ENCODE measurements at regions not wholly inside any gene's neighbourhood (a gene's known extent, or its start where the extent isn't known, plus 50 kb on each side); places are given as distances from the start of the nearest gene placed in this dataset.

DNA sequence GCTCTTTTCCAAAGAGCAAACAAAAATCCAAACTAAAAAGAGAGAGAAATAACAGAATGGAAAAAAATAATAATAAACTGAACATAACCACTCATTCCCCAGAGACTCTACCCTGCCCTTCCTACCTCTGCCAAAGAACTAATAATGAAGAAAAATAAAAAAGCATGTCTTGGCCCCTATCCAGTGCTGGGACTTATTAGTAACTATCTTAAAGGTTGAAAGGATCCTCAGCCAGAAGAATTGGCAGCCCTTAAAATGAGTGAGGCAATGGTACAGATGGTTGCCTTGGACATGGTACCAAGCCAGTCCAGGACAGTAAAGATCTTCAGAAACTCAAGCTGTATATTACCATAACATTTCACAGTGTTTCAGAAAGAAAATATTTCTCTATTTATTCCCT lies 279.3 kb downstream of the HACE1 start:
- TF ChIP-seq, protein P1, sequence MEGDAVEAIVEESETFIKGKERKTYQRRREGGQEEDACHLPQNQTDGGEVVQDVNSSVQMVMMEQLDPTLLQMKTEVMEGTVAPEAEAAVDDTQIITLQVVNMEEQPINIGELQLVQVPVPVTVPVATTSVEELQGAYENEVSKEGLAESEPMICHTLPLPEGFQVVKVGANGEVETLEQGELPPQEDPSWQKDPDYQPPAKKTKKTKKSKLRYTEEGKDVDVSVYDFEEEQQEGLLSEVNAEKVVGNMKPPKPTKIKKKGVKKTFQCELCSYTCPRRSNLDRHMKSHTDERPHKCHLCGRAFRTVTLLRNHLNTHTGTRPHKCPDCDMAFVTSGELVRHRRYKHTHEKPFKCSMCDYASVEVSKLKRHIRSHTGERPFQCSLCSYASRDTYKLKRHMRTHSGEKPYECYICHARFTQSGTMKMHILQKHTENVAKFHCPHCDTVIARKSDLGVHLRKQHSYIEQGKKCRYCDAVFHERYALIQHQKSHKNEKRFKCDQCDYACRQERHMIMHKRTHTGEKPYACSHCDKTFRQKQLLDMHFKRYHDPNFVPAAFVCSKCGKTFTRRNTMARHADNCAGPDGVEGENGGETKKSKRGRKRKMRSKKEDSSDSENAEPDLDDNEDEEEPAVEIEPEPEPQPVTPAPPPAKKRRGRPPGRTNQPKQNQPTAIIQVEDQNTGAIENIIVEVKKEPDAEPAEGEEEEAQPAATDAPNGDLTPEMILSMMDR (IDR thresholded peaks at IDR 0.05): no peak
- TF ChIP-seq TCF7L2 (IDR thresholded peaks at IDR 0.05; ENCODE audit: low read depth, low read length): no peak
- TF ChIP-seq, protein P2, sequence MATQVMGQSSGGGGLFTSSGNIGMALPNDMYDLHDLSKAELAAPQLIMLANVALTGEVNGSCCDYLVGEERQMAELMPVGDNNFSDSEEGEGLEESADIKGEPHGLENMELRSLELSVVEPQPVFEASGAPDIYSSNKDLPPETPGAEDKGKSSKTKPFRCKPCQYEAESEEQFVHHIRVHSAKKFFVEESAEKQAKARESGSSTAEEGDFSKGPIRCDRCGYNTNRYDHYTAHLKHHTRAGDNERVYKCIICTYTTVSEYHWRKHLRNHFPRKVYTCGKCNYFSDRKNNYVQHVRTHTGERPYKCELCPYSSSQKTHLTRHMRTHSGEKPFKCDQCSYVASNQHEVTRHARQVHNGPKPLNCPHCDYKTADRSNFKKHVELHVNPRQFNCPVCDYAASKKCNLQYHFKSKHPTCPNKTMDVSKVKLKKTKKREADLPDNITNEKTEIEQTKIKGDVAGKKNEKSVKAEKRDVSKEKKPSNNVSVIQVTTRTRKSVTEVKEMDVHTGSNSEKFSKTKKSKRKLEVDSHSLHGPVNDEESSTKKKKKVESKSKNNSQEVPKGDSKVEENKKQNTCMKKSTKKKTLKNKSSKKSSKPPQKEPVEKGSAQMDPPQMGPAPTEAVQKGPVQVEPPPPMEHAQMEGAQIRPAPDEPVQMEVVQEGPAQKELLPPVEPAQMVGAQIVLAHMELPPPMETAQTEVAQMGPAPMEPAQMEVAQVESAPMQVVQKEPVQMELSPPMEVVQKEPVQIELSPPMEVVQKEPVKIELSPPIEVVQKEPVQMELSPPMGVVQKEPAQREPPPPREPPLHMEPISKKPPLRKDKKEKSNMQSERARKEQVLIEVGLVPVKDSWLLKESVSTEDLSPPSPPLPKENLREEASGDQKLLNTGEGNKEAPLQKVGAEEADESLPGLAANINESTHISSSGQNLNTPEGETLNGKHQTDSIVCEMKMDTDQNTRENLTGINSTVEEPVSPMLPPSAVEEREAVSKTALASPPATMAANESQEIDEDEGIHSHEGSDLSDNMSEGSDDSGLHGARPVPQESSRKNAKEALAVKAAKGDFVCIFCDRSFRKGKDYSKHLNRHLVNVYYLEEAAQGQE (IDR thresholded peaks at IDR 0.05; ENCODE audit: insufficient read depth in 1 of 2, low read depth in 2 of 2, low read length in 1 of 2): no peak
- TF ChIP-seq POLR2AphosphoS5 (IDR thresholded peaks at IDR 0.05; ENCODE audit: low read depth, low read length): no peak
- TF ChIP-seq SIN3A (IDR thresholded peaks at IDR 0.05; ENCODE audit: borderline replicate concordance, insufficient read depth, low read depth, low read length): no peak

All from Panc1 (cell line).